ENCODE measurements at regions not wholly inside any gene's neighbourhood (a gene's known extent, or its start where the extent isn't known, plus 50 kb on each side); places are given as distances from the start of the nearest gene placed in this dataset.

GRCh38 chr7:46286957-46287356 lies 365.9 kb upstream of the IGFBP3 start:
- TF ChIP-seq POLR2A (IDR thresholded peaks at IDR 0.05) = no peak
- TF ChIP-seq CTCF (IDR thresholded peaks at IDR 0.05 in 4 of 5, conservative IDR thresholded peaks at IDR 0.05 in 1 of 5) = no peak
